SIG-M5 treated with dmso at 0.1 percent for 504 hours (cell line): ENCODE measurements at regions not wholly inside any gene's neighbourhood (a gene's known extent, or its start where the extent isn't known, plus 50 kb on each side); places are given as distances from the start of the nearest gene placed in this dataset.
A peak's percentile ranks its signal among the peaks of the same experiment; 100 is the strongest.

Experiments
- DNase-seq: peaks from one replicate; lab custom pipeline; 2025; ENCODE audit not compliant: unreplicated experiment; lab: John Stamatoyannopoulos, UW

- DNase-seq: no peak
These were observed 505.4 kb downstream of the CPS1 start for GRCh38 chr2:211061612-211062296.

GRCh38 chr2:211062297-211062612 is 505.9 kb downstream of the CPS1 start:
- no peak for DNase-seq

- no peak for DNase-seq
These were observed 510.6 kb downstream of the CPS1 start for GRCh38 chr2:211067029-211067428.

GRCh38 chr2:211068108-211068780 is 511.8 kb downstream of the CPS1 start:
- no peak for DNase-seq

- peak; percentile 22 for DNase-seq
These were observed 514.1 kb downstream of the CPS1 start for GRCh38 chr2:211070547-211070946.

GRCh38 chr2:211077216-211077767 is 520.9 kb downstream of the CPS1 start:
- DNase-seq: peak; percentile 4

- DNase-seq: no peak
These were observed 528.0 kb downstream of the CPS1 start for GRCh38 chr2:211084352-211084751.

GRCh38 chr2:211085056-211085680 is 528.8 kb downstream of the CPS1 start:
- DNase-seq: peak; percentile 17

GRCh38 chr2:211086049-211086448 is 529.6 kb downstream of the CPS1 start:
- no peak for DNase-seq

- DNase-seq: no peak
These were observed 532.7 kb downstream of the CPS1 start for GRCh38 chr2:211089127-211089526.

- no peak for DNase-seq
These were observed 537.4 kb downstream of the CPS1 start for GRCh38 chr2:211093743-211094303.

GRCh38 chr2:211103989-211104388 is 547.6 kb downstream of the CPS1 start:
- no peak for DNase-seq

- DNase-seq: no peak
These were observed 557.2 kb downstream of the CPS1 start for GRCh38 chr2:211113334-211114175.

GRCh38 chr2:211114826-211115455 is 558.5 kb downstream of the CPS1 start:
- DNase-seq: no peak

- no peak for DNase-seq
These were observed 560.6 kb downstream of the CPS1 start for GRCh38 chr2:211117026-211117425.

GRCh38 chr2:211126256-211126655 is 569.9 kb downstream of the CPS1 start:
- no peak for DNase-seq

- DNase-seq: no peak
These were observed 571.1 kb downstream of the CPS1 start for GRCh38 chr2:211127501-211127900.

- DNase-seq: no peak
These were observed 571.9 kb downstream of the CPS1 start for GRCh38 chr2:211128287-211128686.

GRCh38 chr2:211129798-211130197 is 573.4 kb downstream of the CPS1 start:
- no peak for DNase-seq

GRCh38 chr2:211132046-211132445 is 575.6 kb downstream of the CPS1 start:
- DNase-seq: no peak
